Endothelial cell (in vitro differentiated cells): ENCODE measurements at regions not wholly inside any gene's neighbourhood (a gene's known extent, or its start where the extent isn't known, plus 50 kb on each side); places are given as distances from the start of the nearest gene placed in this dataset.

Source experiments
- DNase-seq: peaks from one replicate; pipeline ENCODE4 v3.0.0; 2021; ENCODE audit warnings: low spot score
- H3K27ac Mint-ChIP-seq: one replicate; pipeline ENCODE4 v1.8.0; 2021; ENCODE audit warnings: mixed read lengths, inconsistent platforms; ENCODE audit not compliant: unreplicated experiment
- H3K27me3 Mint-ChIP-seq: one replicate; pipeline ENCODE4 v1.8.0; 2021; ENCODE audit warnings: mild to moderate bottlenecking, moderate library complexity, mixed read lengths, inconsistent platforms; ENCODE audit not compliant: unreplicated experiment
- H3K36me3 Mint-ChIP-seq: one replicate; pipeline ENCODE4 v1.8.0; 2021; ENCODE audit warnings: mild to moderate bottlenecking, low read depth, mixed read lengths, inconsistent platforms; ENCODE audit not compliant: unreplicated experiment
- H3K4me1 Mint-ChIP-seq: one replicate; pipeline ENCODE4 v1.8.0; 2021; ENCODE audit warnings: mild to moderate bottlenecking, mixed read lengths, inconsistent platforms; ENCODE audit not compliant: unreplicated experiment
- H3K4me3 Mint-ChIP-seq: one replicate; pipeline ENCODE4 v1.8.0; 2021; ENCODE audit warnings: mild to moderate bottlenecking, mixed read lengths, inconsistent platforms; ENCODE audit not compliant: unreplicated experiment
- H3K9me3 Mint-ChIP-seq: one replicate; pipeline ENCODE4 v1.8.0; 2021; ENCODE audit warnings: mixed read lengths, inconsistent platforms; ENCODE audit not compliant: unreplicated experiment
- TF ChIP-seq, protein P1 (sequence below): fragments of 200-600 bp; sonication (generic); IDR thresholded peaks from one replicate; pipeline ENCODE4 v1.5.0; 2021; ENCODE audit warnings: antibody characterized with exemption; ENCODE audit not compliant: unreplicated experiment

DNA sequence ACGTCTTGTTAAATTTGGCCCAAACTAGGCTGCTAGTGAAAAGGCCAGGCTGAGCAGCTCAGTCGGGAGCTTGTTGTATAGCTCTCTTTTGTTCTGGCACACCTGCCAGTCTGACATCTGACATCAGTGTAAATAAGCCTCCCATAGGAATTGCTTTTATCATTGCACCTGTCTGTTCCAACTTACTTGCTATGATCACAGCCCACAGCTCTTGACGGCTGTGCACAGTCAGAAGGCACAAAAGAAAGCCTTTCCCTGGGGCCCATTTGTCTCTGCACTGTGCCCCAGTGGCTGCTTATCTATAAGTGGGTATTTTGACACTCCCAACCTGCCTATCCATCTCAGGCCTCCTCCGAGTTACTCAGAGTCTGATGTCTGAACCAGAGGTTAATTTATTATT lies 324.5 kb downstream of the NUAK1 start:
- H3K27ac Mint-ChIP-seq: no peak overlapping the region
- no peaks in the 10 kb centered on the region for H3K4me1 Mint-ChIP-seq
- H3K27me3 Mint-ChIP-seq: no peaks in the 10 kb centered on the region
- no peak overlapping the region for H3K4me3 Mint-ChIP-seq
- H3K36me3 Mint-ChIP-seq: no peaks in the 10 kb centered on the region
- no peaks in the 10 kb centered on the region for H3K9me3 Mint-ChIP-seq
- TF ChIP-seq, protein P1, sequence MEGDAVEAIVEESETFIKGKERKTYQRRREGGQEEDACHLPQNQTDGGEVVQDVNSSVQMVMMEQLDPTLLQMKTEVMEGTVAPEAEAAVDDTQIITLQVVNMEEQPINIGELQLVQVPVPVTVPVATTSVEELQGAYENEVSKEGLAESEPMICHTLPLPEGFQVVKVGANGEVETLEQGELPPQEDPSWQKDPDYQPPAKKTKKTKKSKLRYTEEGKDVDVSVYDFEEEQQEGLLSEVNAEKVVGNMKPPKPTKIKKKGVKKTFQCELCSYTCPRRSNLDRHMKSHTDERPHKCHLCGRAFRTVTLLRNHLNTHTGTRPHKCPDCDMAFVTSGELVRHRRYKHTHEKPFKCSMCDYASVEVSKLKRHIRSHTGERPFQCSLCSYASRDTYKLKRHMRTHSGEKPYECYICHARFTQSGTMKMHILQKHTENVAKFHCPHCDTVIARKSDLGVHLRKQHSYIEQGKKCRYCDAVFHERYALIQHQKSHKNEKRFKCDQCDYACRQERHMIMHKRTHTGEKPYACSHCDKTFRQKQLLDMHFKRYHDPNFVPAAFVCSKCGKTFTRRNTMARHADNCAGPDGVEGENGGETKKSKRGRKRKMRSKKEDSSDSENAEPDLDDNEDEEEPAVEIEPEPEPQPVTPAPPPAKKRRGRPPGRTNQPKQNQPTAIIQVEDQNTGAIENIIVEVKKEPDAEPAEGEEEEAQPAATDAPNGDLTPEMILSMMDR: no peak
- no peak for DNase-seq

DNA sequence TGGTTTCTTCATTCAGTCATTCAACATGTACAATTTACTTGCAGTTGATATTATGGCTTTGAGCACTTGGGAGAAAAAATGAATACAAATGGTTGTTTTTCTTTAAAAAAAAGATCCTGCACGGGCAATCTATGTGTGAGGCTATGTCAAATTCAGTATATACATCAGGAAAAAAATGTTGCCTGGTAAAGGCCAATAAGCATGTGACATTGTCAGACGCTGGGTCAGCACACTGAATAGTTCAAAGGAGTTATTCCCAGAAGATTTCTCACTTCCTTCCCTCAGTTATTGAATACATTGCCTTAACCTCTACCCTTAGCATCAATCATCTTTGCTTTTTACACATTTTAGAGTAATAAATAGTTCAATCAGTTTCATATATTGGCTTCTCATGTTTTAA lies 319.2 kb downstream of the NUAK1 start:
- Mint-ChIP-seq H3K27ac (no peak overlapping the region), H3K27me3 (no peaks in the 10 kb centered on the region), H3K36me3 (no peaks in the 10 kb centered on the region), H3K4me3 (no peak overlapping the region), H3K9me3 (no peaks in the 10 kb centered on the region), H3K4me1 (no peaks in the 10 kb centered on the region)
- TF ChIP-seq, protein P1: no peak
- no peak for DNase-seq

- no peaks in the 10 kb centered on the region for H3K9me3 Mint-ChIP-seq
- no peaks in the 10 kb centered on the region for H3K27me3 Mint-ChIP-seq
- H3K4me3 Mint-ChIP-seq: no peak overlapping the region
- no peak overlapping the region for H3K27ac Mint-ChIP-seq
- no peak for DNase-seq
- TF ChIP-seq, protein P1: no peak
- no peaks in the 10 kb centered on the region for H3K36me3 Mint-ChIP-seq
- H3K4me1 Mint-ChIP-seq: no peaks in the 10 kb centered on the region
Measured at GRCh38 chr12:105820429-105821125, 318.2 kb downstream of the NUAK1 start.

GRCh38 chr12:105822131-105823105 lies 316.3 kb downstream of the NUAK1 start:
- H3K4me1 Mint-ChIP-seq: no peaks in the 10 kb centered on the region
- TF ChIP-seq, protein P1: no peak
- no peak for DNase-seq
- H3K27ac Mint-ChIP-seq: no peak overlapping the region
- H3K27me3 Mint-ChIP-seq: no peaks in the 10 kb centered on the region
- H3K36me3 Mint-ChIP-seq: no peaks in the 10 kb centered on the region
- H3K4me3 Mint-ChIP-seq: no peak overlapping the region
- H3K9me3 Mint-ChIP-seq: no peaks in the 10 kb centered on the region

DNA sequence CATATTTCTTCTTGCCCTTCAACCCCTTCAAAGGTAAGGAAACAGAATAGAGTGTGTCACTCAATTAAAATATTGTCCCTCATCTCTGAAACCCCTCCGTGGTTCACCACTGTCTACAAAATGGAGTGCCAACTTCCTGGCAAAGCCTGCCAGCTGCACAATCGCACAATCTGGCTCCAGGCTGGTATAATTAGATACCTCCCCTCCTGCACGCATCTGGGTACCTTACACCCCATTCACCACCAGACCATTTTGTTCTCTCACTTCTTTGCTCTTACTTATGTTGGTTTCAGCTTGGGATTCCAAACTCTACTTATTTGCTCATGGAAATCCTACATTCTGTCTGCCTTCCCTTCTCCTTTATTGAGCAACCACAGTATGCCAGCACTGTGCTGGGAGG lies 314.9 kb downstream of the NUAK1 start:
- H3K27ac Mint-ChIP-seq: no peak overlapping the region
- H3K27me3 Mint-ChIP-seq: no peaks in the 10 kb centered on the region

More for the DNA sequence above, 314.9 kb downstream of the NUAK1 start:
- TF ChIP-seq, protein P1: no peak
- Mint-ChIP-seq H3K4me3 (no peak overlapping the region), H3K4me1 (no peaks in the 10 kb centered on the region), H3K9me3 (no peaks in the 10 kb centered on the region), H3K36me3 (no peaks in the 10 kb centered on the region)
- DNase-seq: no peak
